ENCODE measurements at regions not wholly inside any gene's neighbourhood (a gene's known extent, or its start where the extent isn't known, plus 50 kb on each side); places are given as distances from the start of the nearest gene placed in this dataset.

GRCh38 chr12:102596031-102596430 is 115.7 kb upstream of the IGF1 start:
- no peak for FAIRE-seq
- H3K14ac ChIP-seq (ENCODE audit: insufficient read length), result no peak overlapping the region

More at GRCh38 chr12:102596031-102596430, 115.7 kb upstream of the IGF1 start:
- Histone ChIP-seq H3K4me3 (ENCODE audit: extremely low read depth in 1 of 4, insufficient read depth in 2 of 4, low read depth in 3 of 4, low read length in 4 of 4) (no peak overlapping the region), H2BK20ac (ENCODE audit: low read length) (no peak overlapping the region), H3K4me1 (replicated peaks in 1 of 4; ENCODE audit: control insufficient read depth in 3 of 4, insufficient read depth in 4 of 4, low read length in 3 of 4) (no peaks in the 10 kb centered on the region; a peak in 1 of 7 replicates), H3K9me3 (ENCODE audit: insufficient read depth in 2 of 2, low read depth in 1 of 2, low read length in 1 of 2) (no peaks in the 10 kb centered on the region), H3K4ac (replicated peaks; ENCODE audit: insufficient read length, low read depth, low read length) (no peak overlapping the region), H3K79me2 (ENCODE audit: control insufficient read depth in 1 of 2, insufficient read depth in 2 of 2, low read length in 2 of 2) (no peaks in the 10 kb centered on the region), H2BK12ac (ENCODE audit: low read depth, low read length) (no peak overlapping the region), H3K4me2 (ENCODE audit: insufficient read depth in 1 of 2, low read depth in 2 of 2, low read length in 2 of 2) (no peak overlapping the region), H4K5ac (ENCODE audit: insufficient read length, low read depth, low read length) (no peak overlapping the region), H3K27ac (ENCODE audit: low read depth, low read length) (no peak overlapping the region), H3K18ac (ENCODE audit: extremely low read depth, low read length) (no peak overlapping the region), H3K23ac (ENCODE audit: insufficient read length) (no peak overlapping the region), H3K27me3 (replicated peaks in 1 of 4; ENCODE audit: control insufficient read depth in 3 of 4, extremely low read depth in 1 of 4, insufficient read depth in 3 of 4, low read length in 3 of 4) (no peaks in the 10 kb centered on the region), H3K79me1 (ENCODE audit: low read depth, low read length) (no peaks in the 10 kb centered on the region), H2BK5ac (ENCODE audit: low read depth, low read length) (no peak overlapping the region), H3K9ac (replicated peaks in 1 of 4; ENCODE audit: extremely low read depth in 1 of 4, low read depth in 3 of 4, low read length in 3 of 4) (no peak overlapping the region), H2BK120ac (replicated peaks; ENCODE audit: low read depth, low read length) (no peak overlapping the region), H2AK5ac (ENCODE audit: low read depth, low read length) (no peak overlapping the region), H4K91ac (replicated peaks; ENCODE audit: insufficient read length, low read length) (no peak overlapping the region), H3K36me3 (ENCODE audit: control insufficient read depth in 2 of 4, insufficient read depth in 4 of 4, low read length in 3 of 4) (no peaks in the 10 kb centered on the region), H3K23me2 (ENCODE audit: low read depth, low read length) (no peaks in the 10 kb centered on the region), H2AFZ (ENCODE audit: low read length) (no peak overlapping the region), H3K56ac (replicated peaks; ENCODE audit: insufficient read length, low read depth, low read length) (no peak overlapping the region), H2BK15ac (ENCODE audit: low read length) (no peak overlapping the region), H4K8ac (ENCODE audit: extremely low read depth, insufficient read depth, low read length) (no peak overlapping the region), H4K20me1 (replicated peaks in 1 of 2; ENCODE audit: control insufficient read depth in 1 of 2, insufficient read depth in 2 of 2, low read length in 2 of 2) (no peaks in the 10 kb centered on the region)
- CTCF ChIA-PET (ENCODE audit: partially characterized antibody), result interaction anchor here (0.6 to 2.5 kb wide), 4 partner anchors 10 to 545 kb away, joined by 3 to 10 read pairs (median 3); no protein-coding TSS in a partner anchor
- TF ChIP-seq POU5F1 (IDR thresholded peaks at IDR 0.05; ENCODE audit: low read depth, low read length) (no peak), SAP30 (IDR thresholded peaks at IDR 0.05; ENCODE audit: insufficient read depth, insufficient replicate concordance, low read length) (no peak), KDM5A (IDR thresholded peaks at IDR 0.05; ENCODE audit: low read length) (no peak), GTF2F1 (IDR thresholded peaks at IDR 0.05; ENCODE audit: borderline replicate concordance, low read depth, low read length) (no peak), GABPA (IDR thresholded peaks at IDR 0.05; ENCODE audit: borderline replicate concordance, insufficient read depth, low read length) (no peak), SUZ12 (IDR thresholded peaks at IDR 0.05; ENCODE audit: low read length) (no peak), RFX5 (IDR thresholded peaks at IDR 0.05; ENCODE audit: borderline replicate concordance, low read depth, low read length) (no peak), BACH1 (IDR thresholded peaks at IDR 0.05; ENCODE audit: low read length) (no peak), TBP (IDR thresholded peaks at IDR 0.05; ENCODE audit: low read depth, low read length) (no peak)
- no peak for DNase-seq (ENCODE audit: low read depth in 1 of 2, low spot score in 2 of 2)
- POLR2A ChIA-PET (ENCODE audit: partially characterized antibody), result interaction anchor here (0.5 kb wide), 1 partner anchor 1211 kb away, joined by 3 read pairs; no protein-coding TSS in a partner anchor
- WGBS, 2 experiments (ENCODE audit: extremely low coverage in 1 of 2, insufficient coverage in 1 of 2, insufficient read length in 1 of 2, insufficient replicate concordance in 2 of 2, low coverage in 1 of 2, low lambda C conversion rate in 2 of 2, missing lambda C conversion rate in 1 of 2), result 98% methylated on average over 6 of the region's 8 CpGs; no CpG with 5 or more reads in 1 of the 2 experiments

All from H1 (cell line).